ENCODE measurements at regions not wholly inside any gene's neighbourhood (a gene's known extent, or its start where the extent isn't known, plus 50 kb on each side); places are given as distances from the start of the nearest gene placed in this dataset.
A peak's percentile ranks its signal among the peaks of the same experiment; 100 is the strongest.

DNA sequence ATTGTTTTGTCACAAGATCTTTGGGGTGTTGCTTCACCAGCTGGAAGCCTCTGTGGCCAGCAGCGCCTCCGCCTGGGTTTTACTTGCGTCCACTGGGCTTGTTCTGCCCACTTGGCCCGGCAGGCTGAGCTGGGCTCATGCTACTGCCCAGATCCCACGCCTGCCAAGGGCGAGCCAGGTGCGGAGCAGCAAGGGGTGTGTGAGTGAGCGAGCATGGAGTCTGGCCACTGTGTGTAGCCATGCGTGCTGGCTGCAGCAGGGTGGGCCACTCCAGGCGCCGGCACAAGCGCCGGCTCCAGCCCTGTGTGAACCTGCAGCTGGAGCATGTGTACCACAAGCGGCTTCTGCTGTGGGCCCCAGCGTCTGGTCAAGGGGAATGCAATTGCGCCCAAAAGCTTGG is 416.5 kb upstream of the RGMA start:
- DNase-seq (ENCODE audit: low read depth in 4 of 4, low spot score in 3 of 4): no peak

DNA sequence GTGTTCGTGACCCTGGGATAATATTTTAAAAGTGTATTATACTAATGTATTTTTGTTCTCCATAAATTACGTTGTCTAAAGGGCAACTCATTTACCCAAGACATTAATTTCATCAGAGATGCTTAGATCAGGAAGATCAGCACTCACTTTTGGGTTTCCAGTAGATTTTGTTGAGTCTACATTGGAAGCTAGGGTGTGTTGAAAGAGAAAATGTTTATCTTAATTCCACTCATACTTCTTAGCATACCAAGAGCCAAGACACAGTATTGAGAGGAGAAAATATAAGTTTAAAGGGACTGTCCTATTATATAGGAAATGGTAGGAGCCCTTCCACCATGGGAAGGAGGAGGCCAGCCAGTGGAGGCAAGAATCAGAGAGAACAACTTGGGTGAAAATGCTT is 412.9 kb upstream of the RGMA start:
- DNase-seq (ENCODE audit: low read depth in 4 of 4, low spot score in 3 of 4): no peak

DNA sequence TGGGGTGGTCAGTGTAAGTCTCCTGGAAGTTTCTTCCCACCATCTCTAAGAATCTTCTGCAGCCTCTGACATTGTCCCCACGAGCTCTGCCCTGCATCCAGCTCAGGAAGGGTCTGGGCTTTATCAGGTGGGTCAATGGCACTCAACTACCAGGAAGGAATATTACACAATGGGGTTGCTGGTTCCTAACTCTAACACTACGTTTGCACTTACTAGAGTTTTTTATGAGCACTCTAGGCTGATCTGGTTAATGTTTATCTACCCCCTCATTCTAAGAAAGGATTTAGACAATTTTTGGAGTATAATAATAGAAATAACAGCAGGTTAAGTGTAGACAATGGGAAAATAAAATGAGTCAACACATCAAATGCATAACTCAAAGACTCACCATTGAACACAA is 411.1 kb upstream of the RGMA start:
- no peak for DNase-seq (ENCODE audit: low read depth in 4 of 4, low spot score in 3 of 4)

DNA sequence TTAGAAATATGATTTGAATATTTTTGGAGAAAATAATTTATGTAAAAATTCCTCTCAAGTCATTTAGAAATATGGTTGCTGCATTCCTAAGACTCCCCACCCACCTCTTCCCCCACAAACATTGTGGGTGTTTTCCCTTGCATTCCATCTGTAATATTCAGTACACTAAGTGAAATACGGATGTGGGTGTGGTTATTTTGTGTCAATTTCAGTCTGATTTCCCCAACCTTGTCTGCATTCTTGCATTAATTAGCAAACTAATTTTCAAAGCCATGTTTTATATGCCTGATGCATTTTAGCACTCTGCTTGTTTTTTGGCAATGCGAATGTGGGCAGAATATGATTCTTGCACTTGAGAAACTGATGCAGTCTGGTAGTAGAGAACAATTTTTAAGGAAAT is 408.3 kb upstream of the RGMA start:
- no peak for DNase-seq (ENCODE audit: low read depth in 4 of 4, low spot score in 3 of 4)

DNA sequence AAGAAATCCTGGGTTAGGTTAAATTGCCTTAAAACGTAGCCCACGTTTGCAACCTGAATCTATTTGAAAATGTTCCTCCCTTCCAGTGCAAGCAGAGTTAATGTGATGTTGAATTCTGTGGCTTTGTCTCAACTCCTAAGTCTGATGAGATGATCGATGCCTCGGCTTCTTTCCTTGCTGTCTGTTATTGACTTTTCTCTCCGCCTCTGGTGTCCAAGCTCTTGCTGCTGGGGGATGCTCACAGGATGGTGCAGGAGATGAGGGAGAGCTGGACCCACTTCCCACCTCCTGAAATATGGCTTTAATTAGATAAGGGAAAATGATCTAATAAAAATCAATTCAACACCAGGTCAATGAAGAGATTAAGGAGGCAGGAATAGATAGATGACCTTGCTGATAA is 407.9 kb upstream of the RGMA start:
- DNase-seq (ENCODE audit: low read depth in 4 of 4, low spot score in 3 of 4): no peak

DNA sequence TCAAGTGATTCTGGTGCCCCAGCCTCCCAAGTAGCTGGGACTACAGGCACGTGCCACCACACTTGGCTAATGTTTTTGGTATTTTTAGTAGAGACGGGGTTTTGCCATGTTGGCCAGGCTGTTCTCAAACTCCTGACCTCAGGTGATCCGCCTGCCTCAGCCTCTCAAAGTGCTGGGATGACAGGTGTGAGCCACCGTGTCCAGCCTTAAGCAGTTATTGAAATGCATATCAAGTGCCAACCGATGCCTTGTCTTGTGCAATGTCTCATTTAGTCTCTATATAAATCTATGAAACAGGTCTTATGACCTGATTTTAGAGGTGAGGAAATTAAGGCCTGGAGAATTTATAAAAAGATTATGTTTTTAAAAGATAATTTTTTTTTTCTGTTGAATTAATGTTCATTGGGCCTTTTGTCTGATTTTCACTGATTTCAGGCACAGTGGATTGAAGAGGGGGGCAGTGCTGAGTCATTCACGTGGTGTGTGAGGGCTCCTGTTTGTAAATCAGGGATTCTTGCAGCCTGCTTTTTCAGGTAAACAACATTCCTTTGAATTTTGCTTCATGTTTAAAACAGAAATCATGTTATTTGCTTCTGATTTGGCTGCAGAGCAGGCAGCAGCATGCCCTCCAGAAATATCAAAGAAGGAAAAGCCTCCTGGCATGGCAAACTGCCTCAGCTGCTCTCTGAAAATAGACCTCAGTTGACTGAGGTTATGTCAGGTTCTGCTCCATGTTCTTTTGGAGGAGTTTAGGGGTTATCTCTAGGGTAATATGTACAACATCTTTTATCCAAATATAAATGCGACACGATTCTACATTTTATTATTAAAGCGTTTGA is 407.0 kb upstream of the RGMA start:
- DNase-seq (ENCODE audit: low read depth in 4 of 4, low spot score in 3 of 4): no peak

DNA sequence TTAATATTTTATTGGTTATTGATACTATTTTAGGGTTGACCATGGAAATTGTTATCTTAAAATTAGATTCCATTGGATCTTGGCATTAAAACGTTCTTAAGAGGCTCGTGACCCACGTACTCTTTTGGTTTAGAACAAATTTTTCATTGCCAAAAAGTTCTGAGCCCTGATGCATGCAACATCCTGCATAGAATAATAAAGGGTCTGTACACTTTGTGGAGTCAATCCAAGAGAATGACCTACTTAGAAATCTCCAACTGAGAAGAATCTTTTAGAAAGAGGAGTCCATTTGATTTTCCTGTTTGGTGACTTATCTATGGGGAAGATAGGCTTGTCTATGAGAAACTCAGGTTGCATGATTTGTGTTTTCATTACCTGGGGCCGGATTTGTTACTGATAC is 404.2 kb upstream of the RGMA start:
- no peak for DNase-seq (ENCODE audit: low read depth in 4 of 4, low spot score in 3 of 4)

DNA sequence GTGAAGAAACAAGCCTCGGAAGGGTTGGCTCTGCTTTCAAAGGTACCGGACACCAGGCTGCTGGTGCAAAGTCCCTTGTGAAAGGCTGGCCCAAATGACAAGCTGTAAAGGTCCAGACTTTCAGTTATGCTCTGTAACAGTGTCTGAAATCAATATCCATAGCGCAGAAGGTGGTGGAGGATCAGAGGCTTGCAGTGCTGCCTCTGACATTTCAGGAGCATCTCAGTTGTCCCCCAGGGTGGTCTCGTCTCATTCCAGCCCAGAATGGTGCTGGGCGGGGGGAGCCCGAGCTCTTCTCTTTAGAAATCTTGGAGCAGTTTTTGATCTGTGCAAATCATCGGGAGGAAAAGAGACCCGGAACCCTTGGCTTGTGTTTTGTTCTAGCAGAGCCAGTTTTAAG is 402.3 kb upstream of the RGMA start:
- DNase-seq (ENCODE audit: low read depth in 4 of 4, low spot score in 3 of 4): no peak

DNA sequence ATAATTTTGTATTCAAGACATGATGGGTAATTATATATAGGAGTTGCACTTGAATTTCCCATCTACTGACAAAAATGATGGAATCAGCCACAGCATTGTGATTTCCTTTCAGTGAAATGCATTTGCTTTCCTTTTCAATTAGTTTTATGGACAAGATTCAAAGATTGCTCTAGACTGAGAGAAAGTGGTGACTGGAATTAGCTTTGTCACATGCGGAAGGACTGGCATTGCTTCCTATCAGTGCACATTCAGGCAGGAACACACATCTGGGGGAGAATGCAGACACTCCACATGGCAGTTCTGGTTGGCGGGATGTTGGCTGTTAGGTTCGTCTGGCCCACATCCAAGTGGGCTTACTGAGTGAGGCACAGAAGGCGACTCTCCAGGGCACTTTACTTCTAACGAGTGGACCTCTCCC is 399.3 kb upstream of the RGMA start:
- no peak for DNase-seq (ENCODE audit: low read depth in 4 of 4, low spot score in 3 of 4)

DNA sequence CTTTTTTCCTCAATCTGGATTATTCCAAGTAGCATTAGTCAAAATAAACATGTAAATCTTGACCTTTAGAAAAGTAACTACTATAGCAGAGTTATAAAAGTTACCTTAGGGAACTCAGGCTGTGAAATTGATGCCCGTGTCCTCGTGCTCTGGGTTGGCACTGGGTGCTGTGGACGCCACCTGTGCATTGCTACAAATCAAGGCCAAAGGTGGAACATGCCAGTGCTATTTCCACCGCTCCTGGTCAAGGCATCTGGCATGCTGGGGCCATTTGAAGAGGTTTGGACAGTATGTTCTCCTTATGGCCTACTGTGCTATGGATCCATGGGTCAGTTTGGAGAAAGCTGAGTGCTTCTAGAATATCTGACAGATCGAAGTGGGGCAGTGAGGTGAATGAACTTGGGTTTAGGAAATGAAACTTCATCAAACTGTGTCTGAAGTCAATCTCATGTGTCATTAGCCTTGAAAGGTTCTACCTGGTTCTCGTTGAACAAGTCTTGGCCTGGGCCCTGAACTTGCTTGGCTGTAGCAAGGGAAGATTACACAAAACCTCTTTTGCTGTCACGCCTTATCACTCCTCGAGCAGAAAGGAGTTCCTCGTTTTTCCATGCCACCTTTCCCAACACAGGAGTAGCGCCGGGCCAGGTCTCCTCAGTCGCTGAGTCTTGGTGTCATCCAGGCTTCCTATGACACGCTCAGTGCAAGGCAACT is 397.6 kb upstream of the RGMA start:
- no peak for DNase-seq (ENCODE audit: low read depth in 4 of 4, low spot score in 3 of 4)

DNA sequence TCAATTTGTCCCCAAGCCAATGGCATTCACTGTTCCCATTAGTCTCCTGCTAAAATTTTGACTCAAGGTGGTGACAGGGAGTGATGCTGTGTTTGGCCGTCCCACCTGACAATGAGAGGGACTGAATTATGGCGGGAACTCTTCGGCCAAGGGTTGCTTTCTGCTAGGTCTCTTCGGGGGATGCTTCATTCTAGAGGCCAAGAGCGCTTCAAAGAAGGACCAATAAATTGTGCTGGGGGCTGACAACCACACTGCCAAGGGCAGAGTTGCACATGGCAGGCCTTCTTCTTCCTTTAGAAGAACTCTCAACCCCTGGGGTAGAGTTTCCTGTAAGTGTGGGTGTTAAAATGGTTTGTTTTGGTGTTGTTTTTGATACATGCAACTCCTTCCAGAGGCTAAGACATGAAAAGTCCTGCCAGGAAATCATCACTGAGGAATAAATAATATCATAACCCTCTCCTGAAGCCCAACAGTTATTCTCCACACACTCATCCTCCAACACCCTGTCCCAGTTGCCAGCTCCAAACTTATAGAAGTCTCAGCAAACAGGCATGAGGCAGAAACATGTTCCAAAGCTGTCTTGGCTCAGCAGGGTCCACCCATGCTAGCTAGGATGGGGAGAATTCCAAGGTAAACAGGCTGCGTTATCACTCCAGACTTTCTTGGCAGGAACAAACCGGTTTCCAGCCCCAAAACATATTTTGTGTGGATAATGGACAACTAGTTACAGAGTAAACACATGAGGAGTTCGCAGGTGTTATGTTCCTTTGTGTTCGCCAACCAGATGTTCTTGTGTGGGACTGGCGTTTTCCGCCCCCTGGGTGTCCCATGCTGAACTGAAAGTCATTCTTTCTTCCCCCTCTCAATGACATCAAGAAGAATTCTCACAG is 396.7 kb upstream of the RGMA start:
- DNase-seq (ENCODE audit: low read depth in 4 of 4, low spot score in 3 of 4): peak in 1 of 4 donors; percentile 16

DNA sequence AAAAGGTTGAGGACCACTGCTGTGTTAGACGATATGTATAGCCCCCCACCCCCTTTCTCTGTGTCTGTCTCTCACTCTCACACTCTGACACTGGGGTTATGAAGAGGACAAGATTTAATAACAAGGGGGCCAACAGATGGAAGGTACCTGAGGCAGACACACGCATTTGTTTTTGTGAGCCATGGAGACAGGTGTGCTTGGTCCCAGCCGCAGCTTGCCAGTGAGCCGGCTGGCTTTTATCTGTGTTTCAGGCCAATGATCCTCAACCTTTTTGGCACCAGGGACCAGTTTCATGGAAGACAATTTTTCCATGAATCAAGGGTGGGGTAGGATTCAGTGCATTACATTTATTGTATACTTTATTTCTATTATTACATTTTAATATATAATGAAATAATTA is 394.9 kb upstream of the RGMA start:
- no peak for DNase-seq (ENCODE audit: low read depth in 4 of 4, low spot score in 3 of 4)

DNA sequence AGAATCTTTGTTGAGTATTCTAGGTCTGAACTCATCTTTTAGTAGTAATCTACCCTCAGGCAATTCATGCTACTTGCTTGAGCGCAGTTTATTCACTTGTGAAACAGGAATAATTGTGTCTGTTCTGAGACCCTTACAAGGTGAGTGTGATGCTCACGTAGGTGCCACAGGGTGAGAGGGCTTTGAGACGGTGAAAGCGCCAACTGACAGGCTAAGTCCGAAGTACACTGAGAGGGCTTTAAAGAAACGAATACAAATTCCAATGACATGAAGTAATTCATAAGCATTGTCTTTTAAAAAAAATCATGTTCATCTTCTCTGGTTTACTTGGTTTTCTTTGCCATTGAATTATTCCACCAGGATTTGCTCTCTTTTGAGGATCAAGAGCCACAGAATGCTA is 393.7 kb upstream of the RGMA start:
- no peak for DNase-seq (ENCODE audit: low read depth in 4 of 4, low spot score in 3 of 4)

DNA sequence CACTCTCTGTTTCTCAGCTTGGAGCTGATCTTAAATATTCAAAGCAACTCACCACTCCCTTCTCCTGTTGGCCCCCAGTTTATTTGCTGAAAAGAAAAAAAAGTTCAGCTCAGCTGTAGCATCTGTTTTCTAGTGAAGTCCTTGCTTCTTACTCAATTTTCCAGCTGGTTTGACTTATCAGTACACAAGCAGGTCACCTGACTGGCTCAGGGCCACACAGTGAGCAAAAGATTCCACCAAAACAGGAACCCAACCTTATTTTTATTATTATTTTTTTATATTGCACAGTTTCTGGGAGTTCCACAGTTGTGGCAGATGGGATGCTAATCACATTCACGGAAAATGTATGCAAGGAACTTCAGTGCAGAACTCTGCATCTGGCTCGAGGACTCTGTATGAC is 390.7 kb upstream of the RGMA start:
- DNase-seq (ENCODE audit: low read depth in 4 of 4, low spot score in 3 of 4): no peak

DNA sequence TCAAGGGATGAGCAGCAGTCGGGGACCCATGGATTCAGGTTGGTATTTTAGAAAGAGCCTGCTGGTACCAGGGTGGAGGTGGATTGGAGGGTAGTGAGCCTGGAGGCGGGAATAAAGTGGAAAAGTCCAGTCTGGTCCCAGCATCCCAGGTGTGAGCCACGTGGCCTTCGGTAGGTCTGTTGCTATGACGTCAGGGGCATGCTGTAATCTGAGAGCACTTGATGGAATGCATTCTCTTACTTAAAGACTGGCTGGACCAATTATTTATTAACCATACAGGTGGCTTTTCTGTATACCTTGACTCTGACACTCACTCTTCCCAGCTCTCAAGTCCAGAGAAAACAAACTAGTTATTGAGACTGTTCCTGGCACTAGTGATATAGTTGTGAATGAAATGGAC is 389.9 kb upstream of the RGMA start:
- no peak for DNase-seq (ENCODE audit: low read depth in 4 of 4, low spot score in 3 of 4)

DNA sequence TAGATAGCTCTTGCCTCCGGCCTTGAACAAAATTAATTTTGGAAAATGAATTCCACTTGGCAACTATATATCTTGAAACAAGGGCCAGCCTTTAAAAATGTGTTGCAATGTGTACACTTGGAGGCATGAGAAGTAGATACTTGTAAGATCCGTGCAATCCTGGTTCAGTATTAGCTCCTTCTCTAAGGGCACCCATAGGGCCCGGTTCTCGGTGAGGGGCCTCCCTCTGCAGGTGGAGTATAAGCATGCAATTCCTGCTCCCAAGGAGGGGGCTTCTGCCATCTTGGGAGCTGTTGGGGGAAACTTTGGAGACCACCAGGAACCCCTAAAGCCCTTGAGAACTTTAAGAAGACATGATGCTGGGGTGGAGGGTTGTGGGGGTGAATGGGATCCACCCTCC is 388.7 kb upstream of the RGMA start:
- no peak for DNase-seq (ENCODE audit: low read depth in 4 of 4, low spot score in 3 of 4)

DNA sequence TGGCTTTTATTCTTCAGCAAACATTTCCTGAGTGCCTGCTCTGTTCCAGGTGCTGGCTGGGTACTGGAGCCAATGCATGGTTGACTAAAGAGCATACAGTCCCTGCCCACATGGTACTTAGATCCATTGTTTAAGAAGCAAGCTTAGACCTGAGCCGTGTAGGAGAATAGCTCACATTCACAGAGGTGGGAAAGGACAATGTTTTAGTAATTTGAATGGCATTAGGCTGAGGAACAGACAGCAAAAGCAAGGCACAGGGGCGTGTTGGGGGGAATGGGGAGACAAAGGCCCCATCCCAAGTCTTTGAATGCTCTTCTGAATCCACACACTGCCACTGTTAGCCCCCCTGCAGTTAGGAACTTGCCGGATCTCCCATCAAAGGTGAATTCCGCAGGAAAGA is 388.2 kb upstream of the RGMA start:
- no peak for DNase-seq (ENCODE audit: low read depth in 4 of 4, low spot score in 3 of 4)

DNA sequence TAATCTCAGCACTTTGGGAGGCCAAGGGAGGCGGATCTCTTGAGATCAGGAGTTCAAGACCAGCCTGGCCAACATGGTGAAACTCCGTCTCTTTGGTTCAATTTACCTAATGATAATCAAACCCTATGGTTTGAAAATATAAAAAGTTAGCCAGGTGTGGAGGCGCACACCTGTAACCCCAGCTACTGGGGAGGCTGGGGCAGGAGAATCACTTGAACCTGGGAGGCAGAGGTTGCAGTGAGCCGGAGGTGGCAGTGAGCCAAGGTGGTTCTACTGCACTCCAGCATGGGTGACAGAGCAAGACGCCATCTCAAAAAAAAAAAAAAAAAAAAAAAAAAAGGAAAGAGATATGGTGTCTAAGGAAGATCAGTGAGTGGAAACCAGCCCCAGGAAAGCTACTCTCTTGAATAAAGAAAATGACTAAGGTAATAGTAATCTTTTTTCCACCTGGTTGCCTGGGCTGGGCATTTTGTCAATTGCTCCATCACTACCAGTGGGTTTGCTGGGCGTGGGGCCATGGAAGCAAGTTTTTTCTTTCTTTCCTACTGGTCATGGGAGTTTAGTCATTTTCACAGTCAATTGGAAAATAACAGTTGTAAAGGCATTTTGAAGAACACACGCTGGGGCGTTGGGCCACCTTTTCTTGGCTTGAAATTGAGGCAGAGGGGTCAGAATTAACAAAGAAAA is 387.6 kb upstream of the RGMA start:
- no peak for DNase-seq (ENCODE audit: low read depth in 4 of 4, low spot score in 3 of 4)

DNA sequence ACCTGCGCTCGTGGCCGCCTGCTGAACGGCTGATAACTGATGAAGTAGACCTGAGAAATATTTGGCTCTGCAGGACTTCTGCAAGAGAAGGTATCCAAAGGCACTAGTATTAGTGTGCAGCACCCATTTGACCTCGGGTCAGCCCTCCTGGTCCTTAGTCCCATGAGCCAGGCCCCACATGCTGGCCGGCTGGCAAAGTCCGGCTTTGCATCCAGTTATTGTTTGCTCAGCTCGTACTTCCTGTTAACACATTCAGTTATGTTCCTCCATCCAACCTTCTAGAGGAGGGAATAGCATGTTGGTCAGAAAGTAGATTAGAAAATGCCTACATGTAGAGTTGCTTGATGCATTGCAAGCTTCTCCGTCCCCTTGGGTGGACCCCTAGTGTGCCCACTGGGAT is 385.7 kb upstream of the RGMA start:
- DNase-seq (ENCODE audit: low read depth in 4 of 4, low spot score in 3 of 4): no peak

DNA sequence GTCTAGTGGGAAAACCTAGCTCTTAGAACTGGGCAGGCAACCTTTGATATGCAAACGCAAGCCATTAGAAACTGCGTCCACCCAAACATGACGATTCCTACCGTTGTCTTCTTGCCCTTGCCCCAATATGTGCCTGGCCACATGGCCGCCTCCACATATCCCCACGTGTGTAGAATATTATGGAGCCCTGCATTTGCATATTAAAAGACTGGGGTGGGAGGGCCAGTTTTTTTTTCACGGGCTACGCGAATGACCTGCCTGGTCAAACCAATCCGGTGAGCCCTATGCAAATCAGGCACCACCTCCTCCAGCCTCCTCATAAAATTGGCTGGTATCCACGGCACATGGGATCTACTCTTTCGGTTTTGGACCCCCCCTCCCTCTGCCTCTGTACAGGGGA is 381.0 kb upstream of the RGMA start:
- DNase-seq (ENCODE audit: low read depth in 4 of 4, low spot score in 3 of 4): no peak

DNA sequence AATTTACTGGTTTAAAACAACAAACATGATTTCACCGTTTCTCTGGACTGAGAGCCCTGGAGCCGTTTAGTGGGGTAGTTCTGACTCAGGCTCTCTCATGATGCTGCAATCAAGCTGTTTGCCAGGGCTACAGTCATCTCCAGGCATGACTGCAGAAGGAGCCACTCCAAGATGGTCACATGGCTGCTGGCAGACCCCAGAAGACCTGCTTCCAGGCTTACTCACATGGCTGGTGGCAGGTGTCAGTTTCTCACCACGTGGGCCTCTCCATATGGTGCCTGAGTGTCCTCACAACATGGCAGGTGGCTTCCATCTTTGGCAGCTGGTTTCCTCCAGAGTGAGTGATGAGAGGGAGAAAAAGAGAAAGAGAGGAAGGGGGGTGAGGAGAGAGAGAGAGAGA is 378.3 kb upstream of the RGMA start:
- DNase-seq (ENCODE audit: low read depth in 4 of 4, low spot score in 3 of 4): no peak
